PC-3 (cell line): ENCODE measurements at regions not wholly inside any gene's neighbourhood (a gene's known extent, or its start where the extent isn't known, plus 50 kb on each side); places are given as distances from the start of the nearest gene placed in this dataset.

ENCODE experiments used
- ATAC-seq: fragments of 200-7000 bp; cut with Tn5 transposase; 2 replicates; pipeline ENCODE4 v1.9.1; 2020; ENCODE audit warnings: mild to moderate bottlenecking, moderate library complexity
- BruUV-seq: library from RNA; stranded (reverse); fragments of 400-500 nt; replicated peaks from 2 replicates; lab custom pipeline; 2021; lab: Mats Ljungman, UMichigan
- CTCF ChIA-PET: fragments of 300-600 bp; sonication (Branson Sonifier 250); formaldehyde crosslinking; loops from one replicate; lab custom pipeline; 2022; ENCODE audit warnings: antibody characterized with exemption; lab: Charles Lee
- POLR2A ChIA-PET: fragments of 300-600 bp; sonication (Branson Sonifier 250); formaldehyde crosslinking; loops from one replicate; lab custom pipeline; 2022; ENCODE audit warnings: antibody characterized with exemption; ENCODE audit not compliant: unreplicated experiment; lab: Charles Lee
- DNase-seq: peaks from one replicate; pipeline ENCODE4 v3.0.0-alpha.2; 2015
- H2AFZ ChIP-seq: fragments of 300-600 bp; sonication (generic); 2 replicates; pipeline ENCODE4 v1.6.0; 2016; ENCODE audit warnings: antibody characterized with exemption, low read length
- H3F3A ChIP-seq: fragments of 300-600 bp; sonication (generic); one replicate; pipeline ENCODE4 v1.6.0; 2017; ENCODE audit warnings: antibody characterized with exemption, low read length, control low read depth, mild to moderate bottlenecking; ENCODE audit not compliant: unreplicated experiment
- H3K27ac ChIP-seq: fragments of 300-600 bp; sonication (generic); 2 replicates; pipeline ENCODE4 v1.5.1; 2016; ENCODE audit warnings: mild to moderate bottlenecking, low read length
- H3K27me3 ChIP-seq: fragments of 300-600 bp; sonication (generic); 2 replicates; pipeline ENCODE4 v1.6.1; 2016; ENCODE audit warnings: low read length, mixed read lengths
- H3K36me3 ChIP-seq: fragments of 300-600 bp; sonication (generic); 2 replicates; pipeline ENCODE4 v1.6.1; 2016; ENCODE audit warnings: low read depth, mixed run types, low read length, mixed read lengths
- H3K4me1 ChIP-seq: fragments of 300-600 bp; sonication (generic); 2 replicates; pipeline ENCODE4 v1.5.1; 2016; ENCODE audit warnings: low read length; ENCODE audit not compliant: insufficient read depth
- H3K4me2 ChIP-seq: fragments of 300-600 bp; sonication (generic); 2 replicates; pipeline ENCODE4 v1.6.0; 2016; ENCODE audit warnings: low read length
- H3K4me3 ChIP-seq: fragments of 300-600 bp; sonication (generic); 2 replicates; pipeline ENCODE4 v1.5.1; 2016; ENCODE audit warnings: mild to moderate bottlenecking, low read length, mixed read lengths
- H3K79me2 ChIP-seq: fragments of 300-600 bp; sonication (generic); 2 replicates; pipeline ENCODE4 v1.6.1; 2017; ENCODE audit warnings: low read length, mixed read lengths
- H3K9ac ChIP-seq: fragments of 300-600 bp; sonication (generic); 2 replicates; pipeline ENCODE4 v1.6.0; 2016; ENCODE audit warnings: mild to moderate bottlenecking, low read length
- H3K9me2 ChIP-seq: fragments of 300-600 bp; sonication (generic); replicated peaks from 2 replicates; pipeline ENCODE4 v1.6.1; 2016; ENCODE audit warnings: mixed run types, low read length, mixed read lengths
- H3K9me3 ChIP-seq: fragments of 300-600 bp; sonication (generic); 2 replicates; pipeline ENCODE4 v1.6.1; 2016; ENCODE audit warnings: low read length, mixed read lengths
- H4K20me1 ChIP-seq: fragments of 300-600 bp; sonication (generic); 2 replicates; pipeline ENCODE4 v1.6.1; 2016; ENCODE audit warnings: low read length, mixed read lengths
- CTCF ChIP-seq: fragments of 300-600 bp; sonication (generic); conservative IDR thresholded peaks from 2 replicates; pipeline ENCODE4 v1.5.1; 2017; ENCODE audit warnings: antibody characterized with exemption, low read depth, mild to moderate bottlenecking, low read length
- EZH2 ChIP-seq: fragments of 300-600 bp; sonication (generic); IDR thresholded peaks from one replicate; pipeline ENCODE4 v1.6.1; 2017; ENCODE audit warnings: antibody characterized with exemption, mild to moderate bottlenecking, low read length; ENCODE audit not compliant: unreplicated experiment
- EZH2phosphoT487 ChIP-seq: fragments of 300-600 bp; sonication (generic); IDR thresholded peaks from 2 replicates; pipeline ENCODE4 v1.6.1; 2018; ENCODE audit warnings: mild to moderate bottlenecking, antibody characterized with exemption, low read length, borderline replicate concordance
- intact Hi-C: fragments of 100-400 bp; cut with micrococcal nuclease; formaldehyde crosslinking; loops from 2 replicates; pipeline ENCODE4 v1.9.0; 2023

DNA sequence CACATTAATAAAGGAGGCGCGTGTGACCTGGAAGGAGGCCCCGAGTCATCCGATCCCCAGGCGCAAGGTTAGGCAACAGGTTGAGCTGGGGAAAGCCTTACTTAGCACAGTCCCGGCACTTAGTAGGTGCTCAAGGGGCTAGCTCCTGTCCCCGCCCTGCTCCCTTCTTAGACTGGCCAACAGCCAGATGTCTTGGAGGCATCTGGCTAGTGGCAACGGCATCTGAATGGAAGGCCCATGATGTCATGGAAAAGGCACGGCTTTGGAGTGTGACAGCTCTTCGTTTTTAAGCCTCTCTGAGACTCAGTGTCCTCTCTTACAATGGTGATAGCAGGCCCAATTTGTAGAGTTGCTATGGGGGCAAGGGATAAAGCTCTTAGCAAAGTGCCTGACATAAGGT lies 258.3 kb downstream of the CYRIA start:
- 0 out of 2 replicates have a peak, but pooled peaks cover 10% of the 10 kb centered on the region for H3K9me3 ChIP-seq
- H3K27ac ChIP-seq, result no peak overlapping the region
- DNase-seq (no peak), ATAC-seq (no peak)
- H3K27me3 ChIP-seq, result no peaks in the 10 kb centered on the region
- no peak overlapping the region for H3K4me3 ChIP-seq
- H3K79me2 ChIP-seq, result no peaks in the 10 kb centered on the region
- no TSS peak for BruUV-seq
- no peaks in the 10 kb centered on the region for H3K9me2 ChIP-seq
- ChIA-PET POLR2A (no interaction called here), CTCF (no interaction called here)
- H3F3A ChIP-seq, result no peaks in the 10 kb centered on the region
- no peaks in the 10 kb centered on the region for H3K4me1 ChIP-seq
- H3K9ac ChIP-seq, result no peak overlapping the region
- H2AFZ ChIP-seq, result no peak overlapping the region
- no peaks in the 10 kb centered on the region for H3K36me3 ChIP-seq
- no peak for TF ChIP-seq EZH2
- no peak for TF ChIP-seq EZH2phosphoT487
- intact Hi-C loops, result no loop called here
- no peaks in the 10 kb centered on the region for H4K20me1 ChIP-seq
- H3K4me2 ChIP-seq, result no peak overlapping the region

DNA sequence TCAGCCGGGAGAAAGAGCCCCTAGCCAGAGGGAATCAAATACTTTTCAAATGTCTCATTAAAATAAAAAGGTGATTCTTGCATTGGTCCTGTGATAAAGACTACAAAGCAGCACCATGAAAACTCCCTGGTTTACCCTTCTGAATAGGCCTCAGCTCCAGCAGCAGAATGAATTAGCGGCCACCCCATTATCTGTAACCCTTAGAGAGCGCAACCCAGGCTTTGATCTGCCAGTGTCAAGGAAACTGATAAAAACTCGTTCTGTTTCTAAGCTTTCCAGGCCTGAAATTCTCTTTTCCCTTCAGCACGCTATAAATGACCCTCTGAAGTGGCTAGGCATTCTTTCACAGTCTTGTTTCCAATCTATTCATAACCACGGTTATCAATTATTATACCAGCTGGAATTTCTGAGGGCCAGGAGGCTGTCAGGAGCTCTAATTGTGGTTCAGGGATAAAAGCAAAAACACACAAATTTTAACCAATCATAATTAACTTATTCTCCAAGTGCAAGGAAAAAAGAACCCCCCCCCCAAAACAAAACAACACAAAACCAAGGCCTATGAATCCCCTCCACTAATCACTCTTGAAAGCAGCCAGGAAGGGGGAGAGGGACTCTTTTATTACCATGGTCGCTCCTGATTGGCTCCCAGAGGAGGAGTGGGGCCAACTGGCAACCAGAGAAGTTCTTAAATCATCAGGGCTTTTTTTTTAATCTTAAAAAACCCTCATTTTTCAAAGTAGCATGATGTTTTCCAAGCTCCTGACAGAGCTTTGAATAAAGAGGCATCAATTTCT lies 258.9 kb downstream of the CYRIA start:
- H2AFZ ChIP-seq, result no peak overlapping the region
- TF ChIP-seq CTCF, result no peak
- TF ChIP-seq EZH2, result no peak
- TF ChIP-seq EZH2phosphoT487, result no peak
- no peak overlapping the region for H3K27ac ChIP-seq
- H3K4me1 ChIP-seq, result no peaks in the 10 kb centered on the region
- ChIA-PET CTCF (no interaction called here), POLR2A (no interaction called here)
- H3K4me2 ChIP-seq, result no peak overlapping the region
- no peaks in the 10 kb centered on the region for H3K9me2 ChIP-seq
- H3F3A ChIP-seq, result no peaks in the 10 kb centered on the region
- no peak overlapping the region for H3K4me3 ChIP-seq
- BruUV-seq, result no TSS peak
- H3K9ac ChIP-seq, result no peak overlapping the region
- DNase-seq (no peak), ATAC-seq (no peak)
- H3K27me3 ChIP-seq, result no peaks in the 10 kb centered on the region
- intact Hi-C loops, result no loop called here
- no peaks in the 10 kb centered on the region for H3K79me2 ChIP-seq
- H3K36me3 ChIP-seq, result no peaks in the 10 kb centered on the region
- no peaks in the 10 kb centered on the region for H4K20me1 ChIP-seq
- 0 out of 2 replicates have a peak, but pooled peaks cover 10% of the 10 kb centered on the region for H3K9me3 ChIP-seq

GRCh38 chr2:16405551-16405950 lies 260.1 kb downstream of the CYRIA start:
- intact Hi-C loops, result no loop called here
- CTCF ChIA-PET, result no interaction called here
- 0 out of 2 replicates have a peak, but pooled peaks cover 10% of the 10 kb centered on the region for H3K9me3 ChIP-seq
- BruUV-seq, result no TSS peak
- POLR2A ChIA-PET, result no interaction called here
- no peak overlapping the region for H2AFZ ChIP-seq
- no peaks in the 10 kb centered on the region for H4K20me1 ChIP-seq
- H3K36me3 ChIP-seq, result no peaks in the 10 kb centered on the region
- no peak overlapping the region for H3K4me3 ChIP-seq
- ATAC-seq (no peak), DNase-seq (no peak)
- no peaks in the 10 kb centered on the region for H3K79me2 ChIP-seq
- H3K4me1 ChIP-seq, result no peaks in the 10 kb centered on the region
- no peaks in the 10 kb centered on the region for H3K9me2 ChIP-seq
- no peaks in the 10 kb centered on the region for H3K27me3 ChIP-seq
- no peaks in the 10 kb centered on the region for H3F3A ChIP-seq
- TF ChIP-seq EZH2 (no peak), EZH2phosphoT487 (no peak), CTCF (no peak)
- no peak overlapping the region for H3K4me2 ChIP-seq
- no peak overlapping the region for H3K9ac ChIP-seq
- H3K27ac ChIP-seq, result no peak overlapping the region
